Thyroid gland (tissue), 4 donors: ENCODE measurements at regions not wholly inside any gene's neighbourhood (a gene's known extent, or its start where the extent isn't known, plus 50 kb on each side); places are given as distances from the start of the nearest gene placed in this dataset.
"Not testable (repeated sequence)": the region's sequence is repeated elsewhere in the genome, so short reads cannot be mapped to it uniquely, and the experiment has no call there.

Experiments used
- DNase-seq, 2 donors: peaks; one replicate each; pipeline ENCODE4 v3.0.0-alpha.2; 2019
- H3K27ac ChIP-seq, 3 donors: fragments of 200-600 bp; sonication (generic); 1 replicate in 2 of 3; 2 replicates in 1 of 3; pipeline ENCODE4 v1.5.1; 2016 to 2019; ENCODE audit warnings: mild to moderate bottlenecking in 1 of 3, moderate library complexity in 1 of 3
- H3K27me3 ChIP-seq: fragments of 200-600 bp; sonication (generic); one replicate; pipeline ENCODE4 v1.5.1; 2019
- H3K36me3 ChIP-seq, 2 donors: fragments of 200-600 bp; sonication (generic); one replicate each; pipeline ENCODE4 v1.5.1; 2016 to 2019
- H3K4me1 ChIP-seq, 2 donors: fragments of 200-600 bp; sonication (generic); one replicate each; pipeline ENCODE4 v1.5.1; 2017 to 2019
- H3K4me3 ChIP-seq, 3 donors: fragments of 200-600 bp; sonication (generic); replicated peaks in 1 of 3; 1 replicate in 2 of 3; 2 replicates in 1 of 3; pipeline ENCODE4 v1.5.1; 2016; ENCODE audit warnings: mild to moderate bottlenecking in 1 of 3
- H3K9me3 ChIP-seq: fragments of 200-600 bp; sonication (generic); one replicate; pipeline ENCODE4 v1.5.1; 2017
- CTCF ChIP-seq, 6 experiments: fragments of 200-600 bp in 3 of 6; fragments of 450-650 bp in 3 of 6; sonication (generic) in 3 of 6; IDR thresholded peaks; one replicate each; pipeline ENCODE4 v1.5.1; 2016 to 2019; ENCODE audit warnings: antibody characterized with exemption in 6 of 6, mild to moderate bottlenecking in 2 of 6, inconsistent platforms in 1 of 6, moderate library complexity in 1 of 6
- POLR2A ChIP-seq, 2 donors: fragments of 450-650 bp; IDR thresholded peaks; one replicate each; pipeline ENCODE4 v1.6.1; 2017; ENCODE audit warnings: antibody characterized with exemption in 2 of 2, mild to moderate bottlenecking in 2 of 2, moderate library complexity in 1 of 2
- WGBS, 2 donors: methylation state at CpG; one replicate each; pipeline ENCODE4 v1.1.5; 2017; 5-methylcytosine and 5-hydroxymethylcytosine counted together
- intact Hi-C: fragments of 100-400 bp; cut with DNase I; formaldehyde crosslinking; loops from one replicate; pipeline ENCODE4 v1.15.1; 2023

- Histone ChIP-seq H3K36me3 (no peaks in the 10 kb centered on the region), H3K27ac (no peak overlapping the region), H3K9me3 (no peaks in the 10 kb centered on the region), H3K4me3 (no peak overlapping the region), H3K27me3 (no peaks in the 10 kb centered on the region), H3K4me1 (peaks cover 0 to 6% of the 10 kb centered on the region in 2 donors)
- intact Hi-C loops, result no loop called here
- WGBS, 2 donors, result 90 to 92% methylated on average over 8 of the region's 8 CpGs
- DNase-seq, result no peak
- no peak for TF ChIP-seq POLR2A (IDR thresholded peaks at IDR 0.05)
- TF ChIP-seq CTCF (IDR thresholded peaks at IDR 0.05), result no peak
Measured at GRCh38 chr6:168849459-168849858, 404.2 kb downstream of the THBS2 start.

GRCh38 chr6:168848797-168849196, 404.8 kb downstream of the THBS2 start:
- WGBS, 2 donors, result 72 to 73% methylated on average over 6 of the region's 6 CpGs
- peaks cover 0 to 6% of the 10 kb centered on the region in 2 donors for H3K4me1 ChIP-seq

GRCh38 chr6:168844821-168845609, 404.0 kb downstream of the SMOC2 start:
- H3K9me3 ChIP-seq, result no peaks in the 10 kb centered on the region
- no peaks in the 10 kb centered on the region for H3K27me3 ChIP-seq
- no peak for DNase-seq
- H3K4me3 ChIP-seq, result no peak overlapping the region
- intact Hi-C loops, result no loop called here
- H3K27ac ChIP-seq, result no peak overlapping the region
- no peaks in the 10 kb centered on the region for H3K36me3 ChIP-seq
- TF ChIP-seq POLR2A (IDR thresholded peaks at IDR 0.05), result no peak
- no peak for TF ChIP-seq CTCF (IDR thresholded peaks at IDR 0.05)
- WGBS, 2 donors, result 83 to 85% methylated on average over 20 of the region's 20 CpGs
- H3K4me1 ChIP-seq, result no peaks in the 10 kb centered on the region

More at GRCh38 chr6:168848797-168849196, 404.8 kb downstream of the THBS2 start:
- no peak overlapping the region for H3K4me3 ChIP-seq
- H3K27ac ChIP-seq, result no peak overlapping the region
- no peaks in the 10 kb centered on the region for H3K9me3 ChIP-seq
- no peak for DNase-seq
- no peaks in the 10 kb centered on the region for H3K36me3 ChIP-seq
- TF ChIP-seq POLR2A (IDR thresholded peaks at IDR 0.05) (no peak), CTCF (IDR thresholded peaks at IDR 0.05) (no peak)
- intact Hi-C loops, result no loop called here
- no peaks in the 10 kb centered on the region for H3K27me3 ChIP-seq

- H3K27me3 ChIP-seq, intact Hi-C loops, H3K4me1 ChIP-seq, H3K4me3 ChIP-seq, H3K9me3 ChIP-seq, H3K36me3 ChIP-seq, H3K27ac ChIP-seq, DNase-seq: not testable (repeated sequence)
- 90 to 93% methylated on average over 18 to 30 of the region's 31 CpGs for WGBS, 2 donors
Measured at GRCh38 chr6:168842632-168843212, 401.7 kb downstream of the SMOC2 start.

GRCh38 chr6:168841609-168842278, 400.8 kb downstream of the SMOC2 start:
- no peaks in the 10 kb centered on the region for H3K4me1 ChIP-seq
- TF ChIP-seq POLR2A (IDR thresholded peaks at IDR 0.05) (no peak), CTCF (IDR thresholded peaks at IDR 0.05) (no peak)
- H3K36me3 ChIP-seq, result no peaks in the 10 kb centered on the region
- no peak for DNase-seq
- H3K9me3 ChIP-seq, result no peaks in the 10 kb centered on the region
- intact Hi-C loops, result no loop called here
- H3K27me3 ChIP-seq, result no peaks in the 10 kb centered on the region
- H3K4me3 ChIP-seq, result no peak overlapping the region
- no peak overlapping the region for H3K27ac ChIP-seq
- 67 to 75% methylated on average over 12 to 15 of the region's 15 CpGs for WGBS, 2 donors

GRCh38 chr6:168840932-168841331, 399.9 kb downstream of the SMOC2 start:
- H3K27me3 ChIP-seq, H3K4me3 ChIP-seq, H3K4me1 ChIP-seq, H3K27ac ChIP-seq, H3K9me3 ChIP-seq, H3K36me3 ChIP-seq, intact Hi-C loops: not testable (repeated sequence)
- 69 to 70% methylated on average over 38 to 40 of the region's 40 CpGs for WGBS, 2 donors
- DNase-seq, result peak; percentile 29 to 45

GRCh38 chr6:168840299-168840698, 399.3 kb downstream of the SMOC2 start:
- H3K27me3 ChIP-seq, DNase-seq, H3K9me3 ChIP-seq, H3K4me1 ChIP-seq, H3K36me3 ChIP-seq, H3K4me3 ChIP-seq, H3K27ac ChIP-seq, intact Hi-C loops: not testable (repeated sequence)
- WGBS, 2 donors, result 74% methylated on average over 15 of the region's 25 CpGs; no CpG with 5 or more reads in 1 of the 2 donors
